H9 (cell line): ENCODE measurements at regions not wholly inside any gene's neighbourhood (a gene's known extent, or its start where the extent isn't known, plus 50 kb on each side); places are given as distances from the start of the nearest gene placed in this dataset.

Experiments used
- DNase-seq: peaks from one replicate; pipeline ENCODE4 v3.0.0-alpha.2; 2017
- H2AFZ ChIP-seq: one replicate; pipeline ENCODE4 v1.6.1; 2013; ENCODE audit warnings: mild to moderate bottlenecking, low read length, control low read depth, moderate library complexity
- H2AK5ac ChIP-seq: 2 replicates; pipeline ENCODE4 v1.6.1; 2013; ENCODE audit warnings: low read length, control low read depth, mixed read lengths; ENCODE audit not compliant: insufficient read length
- H2BK120ac ChIP-seq: one replicate; pipeline ENCODE4 v1.6.1; 2013; ENCODE audit warnings: low read depth, mild to moderate bottlenecking, low read length, control low read depth, inconsistent platforms; ENCODE audit not compliant: poor library complexity, severe bottlenecking
- H2BK12ac ChIP-seq: 2 replicates; pipeline ENCODE4 v1.6.1; 2013; ENCODE audit warnings: low read length, control low read depth, mixed read lengths, low read depth; ENCODE audit not compliant: insufficient read length
- H2BK15ac ChIP-seq: 2 replicates; pipeline ENCODE4 v1.6.1; 2013; ENCODE audit warnings: low read depth, low read length, control low read depth
- H2BK20ac ChIP-seq: one replicate; pipeline ENCODE4 v1.6.1; 2013; ENCODE audit warnings: low read depth, mild to moderate bottlenecking, low read length, control low read depth, inconsistent platforms; ENCODE audit not compliant: poor library complexity, severe bottlenecking
- H2BK5ac ChIP-seq: 2 replicates; pipeline ENCODE4 v1.6.1; 2013; ENCODE audit warnings: low read length, control low read depth, mixed read lengths; ENCODE audit not compliant: insufficient read length
- H3K14ac ChIP-seq: 2 replicates; pipeline ENCODE4 v1.6.1; 2013; ENCODE audit warnings: low read length, control low read depth; ENCODE audit not compliant: insufficient read depth
- H3K18ac ChIP-seq: 2 replicates; pipeline ENCODE4 v1.6.1; 2013; ENCODE audit warnings: low read depth, mild to moderate bottlenecking, mixed read lengths, low read length, control low read depth; ENCODE audit not compliant: insufficient read length
- H3K23ac ChIP-seq: 2 replicates; pipeline ENCODE4 v1.6.1; 2013; ENCODE audit warnings: low read length, control low read depth, mixed read lengths, low read depth; ENCODE audit not compliant: insufficient read length
- H3K23me2 ChIP-seq: 2 replicates; pipeline ENCODE4 v1.6.1; 2013; ENCODE audit warnings: low read depth, mild to moderate bottlenecking, mixed read lengths, low read length, control low read depth; ENCODE audit not compliant: insufficient read length, poor library complexity, severe bottlenecking
- H3K27ac ChIP-seq: 2 replicates; pipeline ENCODE4 v1.5.1; 2013; ENCODE audit warnings: low read length, control low read depth, mixed read lengths, low read depth; ENCODE audit not compliant: insufficient read length
- H3K27me3 ChIP-seq: 2 replicates; pipeline ENCODE4 v1.6.1; 2013; ENCODE audit warnings: low read length, control low read depth, inconsistent platforms; ENCODE audit not compliant: insufficient read depth
- H3K4ac ChIP-seq: 2 replicates; pipeline ENCODE4 v1.6.1; 2013; ENCODE audit warnings: low read depth, mild to moderate bottlenecking, control low read depth, inconsistent platforms, low read length, moderate library complexity
- H3K4me1 ChIP-seq: 2 replicates; pipeline ENCODE4 v1.6.1; 2013; ENCODE audit warnings: low read length, control low read depth, inconsistent platforms; ENCODE audit not compliant: insufficient read depth
- H3K4me2 ChIP-seq: 2 replicates; pipeline ENCODE4 v1.6.1; 2013; ENCODE audit warnings: low read length, control low read depth, mixed read lengths; ENCODE audit not compliant: insufficient read length, insufficient read depth
- H3K56ac ChIP-seq: 2 replicates; pipeline ENCODE4 v1.6.1; 2013; ENCODE audit warnings: low read depth, mild to moderate bottlenecking, mixed read lengths, low read length, control low read depth; ENCODE audit not compliant: insufficient read length
- H3K79me1 ChIP-seq: 2 replicates; pipeline ENCODE4 v1.6.1; 2013; ENCODE audit warnings: low read depth, mild to moderate bottlenecking, moderate library complexity, low read length, control low read depth, inconsistent platforms; ENCODE audit not compliant: insufficient read depth, poor library complexity, severe bottlenecking
- H3K79me2 ChIP-seq: 2 replicates; pipeline ENCODE4 v1.6.1; 2013; ENCODE audit warnings: low read length, control low read depth, inconsistent platforms; ENCODE audit not compliant: insufficient read depth
- H3K9ac ChIP-seq: 2 replicates; pipeline ENCODE4 v1.6.1; 2013; ENCODE audit warnings: low read length, control low read depth, mixed read lengths; ENCODE audit not compliant: insufficient read length; ENCODE audit errors: extremely low read depth
- H3K9me3 ChIP-seq: one replicate; pipeline ENCODE4 v1.6.1; 2013; ENCODE audit warnings: low read depth, low read length, inconsistent platforms; ENCODE audit not compliant: control insufficient read depth
- H3T11ph ChIP-seq: one replicate; pipeline ENCODE4 v1.6.1; 2013; ENCODE audit warnings: mild to moderate bottlenecking, low read length, control low read depth, inconsistent platforms
- H4K20me1 ChIP-seq: one replicate; pipeline ENCODE4 v1.6.1; 2013; ENCODE audit not compliant: control insufficient read depth, insufficient read length, insufficient read depth
- H4K5ac ChIP-seq: 2 replicates; pipeline ENCODE4 v1.6.1; 2013; ENCODE audit warnings: low read depth, mild to moderate bottlenecking, mixed read lengths, low read length, control low read depth; ENCODE audit not compliant: insufficient read length
- H4K8ac ChIP-seq: replicated peaks from 2 replicates; pipeline ENCODE4 v1.6.1; 2013; ENCODE audit warnings: low read length, control low read depth, mixed read lengths, low read depth; ENCODE audit not compliant: insufficient read length
- H4K91ac ChIP-seq: 2 replicates; pipeline ENCODE4 v1.6.1; 2013; ENCODE audit warnings: low read depth, mild to moderate bottlenecking, moderate library complexity, mixed read lengths, low read length, control low read depth; ENCODE audit not compliant: insufficient read length
- H3K27ac Mint-ChIP-seq, 3 experiments: 2 replicates in 2 of 3; 3 replicates in 1 of 3; pipeline ENCODE4 v1.8.0; 2020 to 2021; ENCODE audit warnings: mixed read lengths in 3 of 3, mild to moderate bottlenecking in 1 of 3, moderate library complexity in 1 of 3
- H3K27me3 Mint-ChIP-seq: 2 replicates; pipeline ENCODE4 v1.8.0; 2021; ENCODE audit warnings: low read depth, mild to moderate bottlenecking, moderate library complexity, mixed read lengths
- H3K36me3 Mint-ChIP-seq, 3 experiments: 2 replicates in 2 of 3; 3 replicates in 1 of 3; pipeline ENCODE4 v1.8.0; 2020 to 2021; ENCODE audit warnings: low read depth in 3 of 3, mixed read lengths in 3 of 3; ENCODE audit not compliant: insufficient read depth in 1 of 3
- H3K4me1 Mint-ChIP-seq, 2 experiments: 2 replicates each; pipeline ENCODE4 v1.8.0; 2020; ENCODE audit warnings: mixed read lengths in 2 of 2
- H3K4me3 Mint-ChIP-seq, 2 experiments: 2 replicates in 1 of 2; 3 replicates in 1 of 2; pipeline ENCODE4 v1.8.0; 2020 to 2021; ENCODE audit warnings: mild to moderate bottlenecking in 2 of 2, mixed read lengths in 2 of 2, moderate library complexity in 1 of 2
- H3K9me3 Mint-ChIP-seq, 2 experiments: 2 replicates in 1 of 2; 3 replicates in 1 of 2; pipeline ENCODE4 v1.8.0; 2020; ENCODE audit warnings: mild to moderate bottlenecking in 2 of 2, mixed read lengths in 2 of 2, moderate library complexity in 1 of 2
- CTCF ChIP-seq: fragments of 200-600 bp; sonication (generic); conservative IDR thresholded peaks from 3 replicates; pipeline ENCODE4 v1.8.0; 2021; ENCODE audit warnings: antibody characterized with exemption, mild to moderate bottlenecking
- WGBS: extraction: QIAGEN DNeasy Blood & Tissue Kit; methylation state at CpG from one replicate; pipeline ENCODE4 v1.1.7; 2013; ENCODE audit warnings: missing lambda C conversion rate, low lambda C conversion rate, mixed read lengths; ENCODE audit not compliant: insufficient read length; ENCODE audit errors: extremely low coverage; 5-methylcytosine and 5-hydroxymethylcytosine counted together

- H2AFZ ChIP-seq: no peak overlapping the region
- H2AK5ac ChIP-seq: no peak overlapping the region
- H4K91ac ChIP-seq: no peak overlapping the region
- no peaks in the 10 kb centered on the region for H4K20me1 ChIP-seq
- no peak for TF ChIP-seq CTCF
- no peak overlapping the region for H3K4ac ChIP-seq
- H4K5ac ChIP-seq: no peak overlapping the region
- no peak overlapping the region for H3K23ac ChIP-seq
- no peak overlapping the region for H2BK120ac ChIP-seq
- H4K8ac ChIP-seq: no peak overlapping the region
- peak overlapping the region; percentile 73 to 87 (median 81); a peak in 4 of 7 replicates for H3K27ac Mint-ChIP-seq
- peaks cover 2% of the 10 kb centered on the region; the same call in 1 of the 2 replicates for H3K4me1 ChIP-seq
- H3K23me2 ChIP-seq: no peaks in the 10 kb centered on the region
- peak overlapping the region; percentile 4 for H3K4me2 ChIP-seq
- peaks cover 0 to under 1% (median under 1%) of the 10 kb centered on the region in 3 experiments; a peak in 4 of 7 replicates for H3K36me3 Mint-ChIP-seq
- H3K9me3 Mint-ChIP-seq: peaks cover 1 to 2% of the 10 kb centered on the region in 2 experiments; a peak in 3 of 5 replicates
- H3K18ac ChIP-seq: no peak overlapping the region
- no peak overlapping the region for H2BK5ac ChIP-seq
- H2BK15ac ChIP-seq: no peak overlapping the region
- no peaks in the 10 kb centered on the region for H3K27me3 Mint-ChIP-seq
- H3K9me3 ChIP-seq: no peaks in the 10 kb centered on the region
- H3K9ac ChIP-seq: no peak overlapping the region
- no peak for DNase-seq
- no peaks in the 10 kb centered on the region for H3K27me3 ChIP-seq
- H3K4me1 Mint-ChIP-seq: peaks cover 10 to 12% of the 10 kb centered on the region in 2 experiments
- H3K79me1 ChIP-seq: no peaks in the 10 kb centered on the region
- H3K4me3 Mint-ChIP-seq: no peak overlapping the region
- no peak overlapping the region for H3K14ac ChIP-seq
- H3T11ph ChIP-seq: no peak overlapping the region
- WGBS: no CpG with 5 or more reads among the region's 5 CpGs
- H3K56ac ChIP-seq: no peak overlapping the region
- no peak overlapping the region for H2BK20ac ChIP-seq
- no peak overlapping the region for H2BK12ac ChIP-seq
- H3K27ac ChIP-seq: no peak overlapping the region
- H3K79me2 ChIP-seq: no peaks in the 10 kb centered on the region
Measured at GRCh38 chr3:191762323-191762960, 301.5 kb downstream of the PYDC2 start.
